GM21576 (cell line): ENCODE measurements at regions not wholly inside any gene's neighbourhood (a gene's known extent, or its start where the extent isn't known, plus 50 kb on each side); places are given as distances from the start of the nearest gene placed in this dataset.

Experiments
- ATAC-seq: cut with Tn5 transposase; IDR thresholded peaks from one replicate; pipeline ENCODE4 v1.9.1; 2021; ENCODE audit warnings: mild to moderate bottlenecking, moderate library complexity; ENCODE audit not compliant: unreplicated experiment

DNA sequence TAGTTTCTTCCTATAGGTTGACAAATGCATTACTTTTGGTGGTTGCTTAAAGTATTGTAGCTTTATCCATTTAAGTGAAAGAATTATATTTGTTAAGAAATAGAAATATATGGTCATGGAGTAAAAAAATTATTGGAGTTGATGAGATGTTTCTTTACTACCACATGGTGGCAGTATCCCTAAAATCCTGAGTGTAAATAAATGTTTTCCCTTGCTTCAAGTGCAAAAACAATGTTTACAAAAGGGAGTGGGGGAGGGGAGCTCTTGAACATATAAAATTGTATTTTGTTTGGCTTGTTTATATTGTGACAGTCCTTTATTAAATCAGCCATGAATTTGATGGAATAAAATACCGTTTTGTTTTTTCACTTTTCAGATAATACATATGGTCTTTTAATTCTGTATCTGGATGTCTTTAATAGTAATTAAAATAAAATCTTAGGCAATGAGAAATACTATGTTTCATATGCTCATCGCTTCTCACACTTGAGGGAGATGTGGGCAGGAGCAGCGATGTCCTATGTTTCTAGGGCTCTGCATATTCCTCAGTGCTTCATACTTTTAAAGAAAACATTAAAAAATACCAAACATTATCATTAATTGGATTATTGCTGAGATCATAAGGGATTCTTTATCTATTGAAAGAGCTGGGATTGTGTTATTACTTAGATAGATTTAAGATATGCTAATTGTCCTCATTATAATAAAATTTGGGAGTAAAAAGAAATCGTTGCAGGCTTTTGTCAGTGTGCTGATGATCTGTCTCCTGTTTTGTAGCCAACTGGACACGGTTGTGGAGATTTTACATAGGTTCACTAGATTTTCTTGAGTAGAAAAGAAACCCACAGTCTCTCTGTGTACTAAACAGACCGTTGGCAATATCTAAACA is 349.7 kb downstream of the TUSC7 start:
- no peak for ATAC-seq

DNA sequence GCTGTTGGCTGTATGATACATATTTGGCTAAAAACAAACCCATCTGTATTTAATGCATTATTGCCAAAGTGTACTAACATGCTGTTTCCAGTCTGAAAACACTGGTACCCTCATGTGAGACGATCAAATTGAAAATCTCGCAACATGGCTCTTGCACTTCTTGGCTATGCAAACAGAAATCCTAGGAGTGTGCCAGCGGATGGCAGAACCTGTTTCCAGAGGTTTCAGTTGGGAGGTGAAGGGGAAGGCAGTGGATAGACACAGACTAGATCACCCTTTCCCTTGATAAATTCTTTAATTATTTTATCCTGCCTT is 350.3 kb downstream of the TUSC7 start:
- no peak for ATAC-seq

DNA sequence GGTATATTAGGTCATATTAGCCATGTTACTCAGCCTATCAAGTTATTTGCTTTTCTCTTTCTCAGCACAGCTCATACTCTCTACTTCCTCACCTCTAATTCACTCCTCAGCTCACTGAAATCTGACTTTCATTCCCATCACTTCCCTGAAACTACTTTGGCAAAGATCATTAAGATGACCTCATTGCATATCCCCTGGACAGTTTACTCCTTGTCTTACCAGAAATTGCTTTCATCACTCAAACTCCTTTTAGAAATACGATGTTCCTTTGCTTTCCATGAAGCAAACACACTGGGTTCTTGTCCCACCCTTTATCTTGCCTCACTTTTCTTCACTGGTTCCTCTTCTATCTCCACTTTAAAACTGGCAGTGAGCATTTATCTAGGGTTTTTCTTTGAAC is 354.4 kb downstream of the TUSC7 start:
- ATAC-seq = no peak

DNA sequence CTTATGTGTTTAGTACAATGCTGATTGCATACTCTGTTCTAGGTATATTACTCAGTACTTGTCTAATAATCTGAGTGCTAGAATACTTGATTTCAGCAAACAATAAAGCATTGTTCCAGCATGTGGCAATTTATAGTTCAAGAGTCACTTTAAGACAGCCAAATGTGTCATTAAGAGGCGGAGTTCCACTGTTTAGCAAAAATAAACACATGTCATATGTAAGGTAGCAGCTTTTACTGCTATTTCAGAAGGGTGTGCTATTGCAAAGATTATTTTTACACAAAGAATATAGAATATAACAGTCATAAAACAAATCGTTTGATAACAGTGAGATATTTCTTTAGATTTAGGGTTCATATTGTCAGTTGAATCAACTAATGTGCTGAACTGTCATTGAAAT is 358.7 kb downstream of the TUSC7 start:
- no peak for ATAC-seq

DNA sequence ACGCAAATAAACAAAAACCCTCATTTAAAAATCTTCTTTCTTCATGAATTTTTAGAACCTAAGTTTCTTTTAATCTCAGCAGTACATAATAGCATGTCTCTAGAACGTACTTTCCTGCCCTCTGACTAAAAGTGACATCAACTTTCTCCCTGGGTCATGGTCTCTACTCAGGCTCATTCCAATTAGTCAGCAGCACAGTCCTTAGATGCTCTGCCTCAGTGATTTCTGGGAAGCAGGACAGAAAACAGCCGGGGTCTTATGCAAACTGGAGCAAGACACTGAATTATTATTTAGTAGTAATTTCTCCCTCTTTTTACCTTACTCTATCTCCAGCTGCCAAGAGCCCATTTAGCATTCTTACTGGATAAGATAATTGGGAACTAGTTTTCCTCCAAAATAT is 365.2 kb downstream of the TUSC7 start:
- no peak for ATAC-seq

DNA sequence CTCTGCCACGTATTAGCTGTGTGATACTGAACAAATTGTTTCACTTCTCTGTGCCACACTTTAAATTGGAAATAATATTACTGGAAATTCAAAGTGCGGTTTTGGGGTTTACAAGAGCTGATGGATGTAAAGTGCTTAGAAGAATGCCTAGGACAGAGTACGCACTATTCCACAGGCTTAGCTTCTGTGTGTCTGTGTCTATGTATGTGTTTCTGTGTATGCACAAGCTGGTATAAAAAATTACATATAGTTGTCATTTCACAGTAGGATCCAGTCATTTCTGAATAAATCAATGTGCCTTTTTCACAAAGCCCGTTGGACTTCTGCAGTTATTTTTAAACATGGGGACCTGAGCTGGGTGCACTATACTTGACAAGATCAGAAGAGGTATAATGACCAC is 370.4 kb downstream of the TUSC7 start:
- ATAC-seq = no peak

DNA sequence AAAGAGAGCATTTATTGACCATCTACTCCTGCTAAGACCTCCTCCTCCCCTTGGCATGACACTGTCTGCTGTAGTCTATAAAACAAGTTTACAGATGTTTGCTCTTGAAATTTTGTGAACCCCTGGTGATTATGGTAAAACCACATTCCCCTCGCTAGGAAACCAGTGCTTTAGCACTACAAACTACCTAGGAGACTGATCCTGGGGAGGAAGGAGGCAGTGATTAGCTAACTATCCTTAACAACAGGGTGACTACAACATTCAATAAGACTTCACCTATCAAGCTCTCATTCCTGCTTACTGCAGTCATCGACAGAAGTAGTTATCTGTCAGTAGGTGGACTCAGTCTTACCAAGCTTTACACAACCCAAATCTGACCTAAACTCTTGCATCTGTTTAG is 371.3 kb downstream of the TUSC7 start:
- no peak for ATAC-seq

DNA sequence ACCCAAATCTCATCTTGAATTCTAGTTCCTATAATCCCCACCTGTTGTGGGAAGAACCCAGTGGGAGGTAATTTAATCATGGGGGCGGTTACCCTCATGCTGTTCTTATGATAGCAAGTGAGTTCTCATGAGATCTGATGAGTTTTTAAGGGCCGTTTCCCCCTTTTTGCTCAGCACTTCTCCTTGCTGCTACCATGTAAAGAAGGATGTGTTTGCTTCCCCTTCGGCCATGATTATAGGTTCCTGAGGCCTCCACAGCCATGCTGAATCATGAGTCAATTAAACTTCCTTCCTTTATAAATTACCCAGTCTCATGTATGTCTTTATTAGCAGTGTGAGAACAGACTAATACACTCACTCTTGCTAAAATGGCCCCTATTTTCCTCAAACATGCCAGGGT is 374.7 kb downstream of the TUSC7 start:
- ATAC-seq = no peak

DNA sequence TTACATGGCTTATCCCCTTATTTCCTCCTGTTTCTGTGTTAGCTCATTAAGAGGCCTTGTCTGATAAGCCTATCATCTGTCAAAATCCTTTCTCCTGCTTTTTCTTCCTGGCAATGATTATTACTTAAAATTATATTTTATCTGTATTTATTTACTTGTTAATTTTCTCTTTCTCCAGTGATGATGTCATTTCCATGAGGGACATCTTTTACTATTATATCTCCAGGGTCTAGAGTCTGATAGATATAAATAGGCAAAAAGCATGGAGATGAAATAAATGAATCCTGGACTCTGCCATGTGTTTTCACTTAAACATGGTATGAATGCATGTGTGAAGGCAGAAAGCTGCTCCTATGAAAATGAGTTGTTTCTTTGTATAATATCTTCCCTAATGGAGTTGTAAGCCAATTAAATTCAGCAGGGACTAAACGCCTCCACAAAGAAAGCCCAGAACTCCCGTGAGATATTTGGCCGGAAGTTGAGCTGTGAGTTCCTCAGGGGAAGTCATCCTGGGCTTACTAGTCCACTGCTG is 375.2 kb downstream of the TUSC7 start:
- no peak for ATAC-seq

DNA sequence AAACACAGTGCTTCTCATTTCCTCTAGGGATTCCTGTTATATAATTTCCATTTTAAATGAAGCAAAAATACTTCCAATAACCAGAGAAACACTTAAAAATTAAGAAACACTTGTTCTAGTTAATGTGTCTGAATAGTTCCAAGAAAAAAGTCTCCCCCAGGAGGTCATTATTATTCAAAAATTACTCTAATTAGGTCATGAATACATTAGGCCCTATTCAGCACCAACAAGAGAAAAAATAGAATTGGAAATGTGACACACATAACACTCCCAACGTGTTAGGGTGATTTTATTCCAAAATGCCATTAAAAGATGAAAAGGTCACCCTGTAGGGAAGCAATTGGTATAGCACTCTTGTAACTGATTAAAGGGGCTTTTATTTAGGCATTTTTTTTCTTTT is 382.1 kb downstream of the TUSC7 start:
- ATAC-seq = no peak

DNA sequence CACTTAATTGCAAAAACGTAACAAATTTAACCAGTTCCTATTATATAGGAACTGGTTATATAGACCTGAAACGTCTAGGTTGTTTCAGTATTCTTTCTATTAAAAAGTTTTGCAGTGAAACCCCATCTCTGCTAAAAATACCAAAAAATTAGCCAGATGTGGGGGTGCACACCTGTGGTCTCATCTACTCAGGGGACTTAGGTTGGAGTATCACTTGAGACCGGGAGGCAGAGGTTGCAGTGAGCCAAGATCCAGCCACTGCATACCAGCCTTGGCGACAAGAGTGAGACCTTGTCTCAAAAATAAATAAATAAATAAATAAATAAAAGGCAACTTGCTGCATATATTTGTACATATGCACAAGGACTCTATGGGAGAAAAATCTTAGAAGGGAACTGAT is 387.0 kb downstream of the TUSC7 start:
- no peak for ATAC-seq

DNA sequence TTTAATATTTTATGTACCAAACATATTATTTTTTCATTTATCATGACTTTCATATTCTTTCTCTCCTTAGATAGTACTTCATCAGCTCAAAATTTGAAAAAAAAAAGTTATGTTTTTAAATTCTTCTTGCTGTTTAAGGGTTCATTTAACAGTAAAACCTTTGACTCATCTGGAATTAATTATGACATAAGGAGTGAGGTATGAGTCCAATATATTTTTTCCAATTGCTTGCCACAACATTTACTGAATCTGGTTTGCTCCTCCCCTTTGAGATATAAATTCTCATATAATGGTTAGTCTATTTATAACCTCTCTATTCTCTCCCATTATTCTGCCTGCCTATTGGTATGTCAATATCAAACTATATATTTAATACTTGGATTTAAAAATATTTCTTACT is 387.8 kb downstream of the TUSC7 start:
- no peak for ATAC-seq

DNA sequence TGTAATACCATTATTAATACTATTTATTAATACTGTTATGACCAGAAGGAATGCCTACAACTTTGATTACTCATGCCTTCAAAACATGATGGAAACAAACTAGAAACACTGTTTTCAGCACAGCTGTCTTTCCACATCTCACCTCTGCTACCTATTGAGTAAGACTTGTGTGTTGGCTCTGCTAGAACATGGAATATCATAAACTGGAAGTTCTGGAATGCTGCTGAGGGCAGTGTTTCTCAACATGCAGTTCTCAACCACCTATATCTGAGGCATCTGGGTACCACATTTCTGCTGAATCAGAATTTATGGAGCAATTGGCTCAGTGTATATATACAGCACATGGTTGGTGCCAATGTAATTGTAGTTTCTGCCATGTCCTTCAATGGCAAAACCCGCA is 392.1 kb downstream of the TUSC7 start:
- no peak for ATAC-seq

DNA sequence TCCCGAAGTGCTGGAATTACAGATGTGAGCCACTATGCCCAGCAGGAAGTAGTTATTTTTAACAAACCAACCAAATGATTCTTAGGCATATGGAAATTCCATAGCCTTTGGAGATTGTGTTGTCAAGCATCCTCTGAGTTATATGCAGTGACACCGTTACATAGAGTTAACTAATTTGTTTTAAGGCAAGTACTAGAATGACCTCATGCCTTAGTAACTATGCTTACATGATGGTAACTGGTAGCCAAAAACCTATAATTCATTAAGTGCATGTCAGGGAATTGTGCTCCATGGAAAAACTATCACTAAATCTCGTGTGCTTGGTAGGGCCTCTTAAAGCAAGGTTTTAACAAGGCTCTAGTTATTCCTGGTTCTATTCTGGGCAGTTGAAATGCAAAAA is 392.8 kb downstream of the TUSC7 start:
- no peak for ATAC-seq

DNA sequence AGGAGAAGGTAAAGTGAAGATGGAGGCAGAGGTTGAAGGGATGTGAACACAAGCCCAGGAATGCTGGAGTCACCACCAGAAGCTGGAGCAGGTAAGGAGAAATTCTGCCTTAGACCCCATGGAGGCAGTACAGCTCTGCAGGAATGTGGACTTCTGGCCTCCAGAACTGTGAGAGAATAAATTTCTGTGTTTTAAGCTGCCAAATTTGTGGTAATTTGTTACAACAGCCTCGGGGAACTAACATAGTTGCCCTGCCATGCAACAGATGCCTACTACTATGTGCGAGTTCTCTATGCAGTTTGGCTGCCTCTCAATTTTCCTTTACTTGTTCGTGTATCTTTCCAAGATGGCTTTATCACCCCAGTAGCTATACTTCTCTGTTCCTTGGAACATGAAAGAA is 394.1 kb downstream of the TUSC7 start:
- ATAC-seq = no peak

DNA sequence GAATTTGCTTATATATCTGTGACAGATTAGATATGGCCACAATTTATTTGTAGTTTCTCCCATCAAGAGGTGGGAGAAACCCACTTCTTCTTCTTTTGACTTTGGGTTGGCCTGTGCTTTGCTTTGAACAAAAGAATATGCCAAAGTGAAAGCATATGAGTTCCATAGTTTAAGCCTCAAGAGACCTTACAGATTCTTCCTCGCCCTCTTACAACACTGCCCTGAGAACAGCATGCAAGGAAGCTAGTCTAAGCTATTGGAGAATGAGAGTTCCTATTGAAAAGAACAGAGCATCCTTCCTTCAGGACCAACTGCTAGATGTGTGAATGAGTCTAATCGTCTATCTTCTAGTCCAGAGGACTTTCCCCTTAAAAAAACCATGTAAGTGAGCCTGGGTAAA is 394.8 kb downstream of the TUSC7 start:
- no peak for ATAC-seq

DNA sequence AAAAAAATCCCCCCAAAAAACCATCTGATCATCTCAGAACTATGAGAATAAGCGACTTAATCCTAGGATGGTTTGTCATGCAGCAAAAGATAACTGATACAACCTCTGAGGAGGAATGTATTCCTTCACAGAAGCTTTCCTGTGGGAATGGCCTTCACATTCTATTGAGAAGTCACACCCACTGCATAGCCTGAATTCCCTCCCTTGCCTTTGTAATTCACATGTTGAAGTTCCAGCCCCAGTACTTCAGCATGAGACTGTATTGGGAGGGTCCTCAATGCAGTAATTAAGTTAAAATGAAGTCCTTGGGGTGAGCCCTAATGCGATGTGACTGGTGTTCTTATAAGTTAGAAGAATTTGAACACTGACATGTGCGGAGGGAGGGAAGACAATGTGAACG is 395.2 kb downstream of the TUSC7 start:
- ATAC-seq = no peak

DNA sequence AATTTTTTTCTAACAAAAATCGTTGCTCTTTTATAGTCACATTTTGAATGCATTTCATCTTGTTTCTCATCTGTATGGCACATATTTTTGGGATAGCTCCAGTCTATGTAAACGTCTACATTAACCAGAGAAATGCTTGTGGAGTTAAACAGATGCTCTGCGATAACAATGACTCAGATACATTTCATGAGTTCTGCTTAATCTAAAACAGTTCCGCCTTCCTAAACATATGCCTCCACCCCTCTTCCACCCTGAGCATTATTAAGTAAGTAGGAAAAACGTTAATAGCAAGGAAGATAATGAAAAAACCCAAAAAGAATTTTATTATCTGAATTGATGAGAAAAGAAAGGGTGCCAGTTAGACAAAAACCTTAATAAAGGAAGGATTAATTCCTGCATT is 396.1 kb downstream of the TUSC7 start:
- no peak for ATAC-seq

DNA sequence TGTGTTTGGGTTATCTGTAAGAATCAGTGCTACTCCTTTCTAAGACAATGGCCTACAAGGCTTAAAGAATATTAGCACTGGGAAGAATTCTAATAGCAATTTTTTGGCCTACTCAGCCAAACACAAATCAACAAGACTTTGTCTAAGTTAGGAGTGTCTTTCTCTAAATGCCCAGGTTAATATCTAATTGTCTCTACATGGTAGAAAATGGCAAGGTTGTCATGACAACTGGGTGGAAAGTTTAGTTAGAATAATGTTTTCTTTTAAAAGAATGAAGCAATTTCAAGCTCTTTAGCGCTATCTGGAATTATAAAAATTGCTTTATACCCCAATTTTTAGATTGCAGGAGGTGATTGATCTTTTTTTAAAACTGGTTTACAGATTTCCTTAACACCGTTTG is 396.8 kb downstream of the TUSC7 start:
- ATAC-seq = no peak

DNA sequence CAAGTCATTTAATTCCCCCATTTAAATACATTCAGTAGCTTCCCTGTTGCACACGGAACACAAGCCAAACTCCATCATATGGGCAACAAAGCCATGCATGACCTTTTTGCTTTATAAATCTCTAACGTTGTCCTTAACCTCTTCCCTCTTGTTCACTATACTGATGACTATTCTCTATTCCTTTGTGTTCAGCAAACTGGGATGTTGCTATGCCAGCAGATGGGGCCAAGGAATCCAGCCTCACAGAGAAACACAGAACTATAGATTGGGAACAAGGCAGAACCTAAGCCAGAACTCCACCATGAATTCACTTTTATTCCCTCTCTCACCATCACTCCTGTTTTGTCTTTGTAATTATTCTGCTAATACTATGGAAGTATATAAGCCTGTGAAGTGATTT is 398.4 kb downstream of the TUSC7 start:
- ATAC-seq = no peak

DNA sequence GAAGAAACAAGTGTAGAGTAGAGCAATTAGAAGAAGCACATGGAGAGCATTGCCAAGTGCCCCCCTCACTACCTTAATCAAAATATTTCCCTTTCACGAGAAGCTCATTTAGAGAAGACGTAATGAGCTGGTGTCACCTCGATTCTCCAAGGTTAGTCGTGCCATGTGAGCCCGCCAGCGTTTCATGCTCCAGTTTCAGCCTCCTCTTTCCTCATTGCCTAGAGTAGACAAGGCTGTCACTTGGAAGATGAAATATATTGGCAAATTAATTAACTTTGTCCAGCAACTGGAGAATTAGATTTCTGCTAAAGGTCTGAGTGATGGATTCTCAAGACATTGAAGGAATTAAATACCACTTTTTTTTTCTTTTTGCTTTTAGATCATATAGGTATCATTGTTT is 399.6 kb downstream of the TUSC7 start:
- ATAC-seq = no peak

DNA sequence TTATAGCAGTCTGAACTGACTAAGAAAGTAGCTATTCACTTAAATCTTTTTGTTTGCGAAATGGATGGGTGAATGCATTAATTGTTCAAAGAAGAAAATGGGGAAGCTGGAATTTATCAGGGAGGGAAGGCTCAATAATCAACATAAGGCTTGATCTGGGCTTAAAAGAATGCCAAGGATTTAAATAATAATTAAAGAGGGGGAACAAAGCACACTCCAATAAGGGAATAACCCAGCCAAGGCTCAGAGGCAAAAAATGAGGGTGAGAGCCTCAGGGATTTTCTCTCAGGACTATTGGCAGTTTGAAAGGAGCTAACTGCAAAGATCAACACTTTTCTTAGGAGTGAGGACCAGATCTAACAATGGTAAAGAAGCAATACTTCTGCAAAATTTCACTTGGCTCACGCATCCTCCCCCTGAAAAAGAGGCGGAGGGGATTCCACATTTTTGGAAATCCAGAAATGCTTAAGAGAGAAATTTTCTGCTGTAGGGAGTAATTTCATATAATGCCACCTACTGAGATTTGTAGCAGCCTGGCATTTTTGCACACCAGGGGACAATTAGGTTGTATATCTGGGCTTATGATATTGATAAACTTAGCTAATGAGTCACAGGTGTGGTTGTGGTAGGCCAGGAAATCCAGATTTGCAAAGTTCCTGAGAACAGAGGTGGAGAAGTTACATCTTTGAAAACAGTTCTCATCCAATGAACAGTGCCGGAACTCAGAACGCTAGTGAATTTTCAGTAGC is 405.1 kb downstream of the TUSC7 start:
- no peak for ATAC-seq
